NCI-H2029 treated with DMSO at 0.1 percent for 48 hours (cell line): ENCODE measurements at regions not wholly inside any gene's neighbourhood (a gene's known extent, or its start where the extent isn't known, plus 50 kb on each side); places are given as distances from the start of the nearest gene placed in this dataset.
"Not testable (repeated sequence)": the region's sequence is repeated elsewhere in the genome, so short reads cannot be mapped to it uniquely, and the experiment has no call there.

Experiments
- DNase-seq: peaks from one replicate; lab custom pipeline; 2025; lab: John Stamatoyannopoulos, UW

DNA sequence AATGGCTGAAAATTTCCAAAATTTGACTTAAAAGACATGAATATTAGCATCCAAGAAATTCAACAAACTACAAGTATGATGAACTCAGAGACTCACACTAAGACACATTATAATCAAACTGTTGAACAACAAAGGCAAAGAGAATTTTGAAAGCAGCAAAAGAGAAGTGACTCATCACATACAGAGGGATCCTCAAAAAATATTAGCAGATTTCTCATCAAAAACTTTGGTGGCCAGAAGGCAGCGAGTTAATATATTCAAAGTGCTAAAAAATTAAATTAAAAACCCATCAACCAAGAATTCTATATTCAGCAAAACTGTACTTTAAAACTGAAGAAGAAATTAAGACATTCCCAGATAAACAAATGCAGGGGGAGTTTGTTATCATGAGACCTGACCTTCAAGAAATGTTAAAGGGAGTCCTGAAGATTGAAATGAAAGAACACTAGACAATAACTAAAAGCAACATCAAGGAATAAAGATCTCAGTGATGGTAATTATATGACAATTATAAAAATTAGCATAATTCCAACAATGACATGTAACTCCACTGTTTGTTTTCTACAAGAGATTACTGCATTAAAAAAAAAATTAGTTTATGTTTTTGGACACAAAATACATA lies 150.0 kb downstream of the RNASET2 start:
- DNase-seq, result no peak

DNA sequence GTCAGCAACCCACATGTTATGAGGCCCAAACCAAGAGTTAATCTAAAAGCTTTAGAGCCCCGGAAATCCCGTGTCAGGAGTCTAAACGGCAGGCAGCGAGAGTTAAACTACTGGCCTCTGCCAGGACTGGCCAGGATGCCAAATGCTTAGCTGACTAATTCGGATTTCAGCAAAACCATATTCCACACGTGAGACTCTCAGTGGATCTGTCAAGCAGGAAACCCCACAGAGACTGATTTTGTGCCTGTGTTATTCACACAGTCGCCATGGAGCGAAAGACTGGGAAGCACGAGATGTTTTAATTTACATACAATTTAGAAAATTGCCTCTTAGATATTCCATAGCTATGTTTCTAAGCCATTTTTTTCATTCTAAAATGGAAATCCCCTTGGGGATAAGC lies 152.9 kb downstream of the RNASET2 start:
- DNase-seq, result no peak

DNA sequence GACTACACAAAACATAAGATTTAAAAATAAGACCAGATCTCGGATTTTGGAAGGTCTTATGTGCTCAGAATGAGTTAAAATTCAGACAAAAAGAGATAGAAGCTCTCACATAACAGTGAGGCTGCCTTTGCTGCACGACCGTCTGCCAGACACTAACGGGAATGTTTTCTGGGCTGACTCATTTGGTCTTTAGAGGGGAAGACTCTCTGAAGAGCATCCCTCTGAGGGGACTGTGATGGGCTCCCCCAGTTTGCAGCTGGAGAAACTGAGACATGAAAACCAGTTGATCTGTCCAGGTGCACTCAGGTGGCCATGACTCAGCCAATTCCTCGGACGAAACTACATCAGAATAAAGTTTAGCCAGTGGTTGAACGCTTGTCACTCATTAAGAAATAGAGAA lies 153.9 kb downstream of the RNASET2 start:
- DNase-seq, result no peak

DNA sequence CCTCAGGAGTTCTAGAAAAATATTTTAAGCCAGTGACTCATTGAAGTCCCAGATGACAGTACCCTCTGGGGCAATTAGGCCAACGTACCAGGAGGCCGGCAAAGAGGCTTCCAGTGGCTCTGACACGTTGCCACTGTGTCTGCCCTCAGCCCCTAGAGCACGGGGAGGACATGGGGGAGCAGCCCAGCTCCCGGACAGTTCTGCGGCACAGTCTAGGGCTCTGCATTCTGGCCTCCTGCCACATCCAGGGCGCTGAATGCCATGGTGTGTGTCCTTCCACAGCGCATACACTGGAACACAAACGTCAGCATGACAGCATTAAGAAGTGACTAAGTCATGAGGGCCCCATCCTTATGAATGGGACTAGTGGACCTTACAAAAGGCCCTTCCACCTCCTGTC lies 156.2 kb downstream of the RNASET2 start:
- DNase-seq, result no peak

DNA sequence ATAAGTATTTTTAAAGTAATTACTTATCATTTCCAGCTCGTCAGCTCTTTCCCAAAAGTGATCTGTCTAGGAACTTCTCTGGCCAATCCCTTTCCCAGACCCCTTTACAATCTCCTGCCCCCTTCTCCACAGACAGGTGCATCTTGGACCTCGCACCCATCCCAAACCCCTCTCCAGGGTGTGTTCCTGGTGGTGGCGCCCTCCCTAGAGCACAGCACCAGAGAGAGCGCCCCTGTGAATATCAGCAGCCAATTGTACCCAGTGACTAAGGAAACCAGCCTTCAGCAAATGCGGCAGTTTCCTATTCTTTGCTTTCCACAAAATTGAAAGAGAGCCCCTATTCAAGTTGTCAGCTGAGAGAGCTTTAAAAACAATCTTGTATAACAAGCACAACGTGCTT lies 157.7 kb downstream of the RNASET2 start:
- DNase-seq, result no peak

DNA sequence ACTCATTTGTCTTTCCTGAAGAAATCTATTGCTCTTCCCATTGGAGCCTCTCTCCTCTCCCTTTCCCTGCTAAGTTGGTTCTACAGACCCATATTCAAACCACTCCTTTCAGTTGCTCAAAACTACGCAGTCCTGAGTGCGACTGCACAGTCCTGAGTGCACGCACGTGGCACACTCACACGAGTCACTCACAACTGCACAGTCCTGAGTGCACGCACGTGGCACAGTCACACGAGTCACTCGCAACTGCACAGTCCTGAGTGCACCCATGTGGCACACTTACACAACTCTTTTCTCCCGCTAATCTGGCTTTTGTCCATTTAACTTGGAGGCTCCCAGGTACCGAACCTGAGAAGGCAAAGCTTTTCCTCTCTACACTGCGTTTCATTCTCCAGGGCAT lies 159.7 kb downstream of the RNASET2 start:
- DNase-seq, result no peak

DNA sequence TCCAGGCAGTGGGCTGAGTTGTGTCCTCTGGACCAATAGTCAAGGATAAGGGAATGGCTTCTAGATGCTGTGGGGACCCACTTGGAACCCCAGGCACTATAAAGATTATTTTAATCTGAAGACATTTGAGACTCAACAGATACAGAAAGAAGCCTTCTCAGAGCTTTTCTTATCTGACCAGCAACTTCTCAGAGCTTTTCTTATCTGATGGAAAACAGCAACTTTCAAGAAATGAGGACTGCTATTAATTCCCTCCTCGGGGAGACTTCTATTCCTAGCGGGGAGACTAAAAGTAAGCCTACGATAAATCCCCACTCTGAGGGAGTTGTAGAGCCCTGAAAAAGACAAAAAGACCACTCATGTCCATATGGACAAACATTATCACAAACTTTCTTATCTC lies 160.5 kb downstream of the RNASET2 start:
- DNase-seq, result no peak

DNA sequence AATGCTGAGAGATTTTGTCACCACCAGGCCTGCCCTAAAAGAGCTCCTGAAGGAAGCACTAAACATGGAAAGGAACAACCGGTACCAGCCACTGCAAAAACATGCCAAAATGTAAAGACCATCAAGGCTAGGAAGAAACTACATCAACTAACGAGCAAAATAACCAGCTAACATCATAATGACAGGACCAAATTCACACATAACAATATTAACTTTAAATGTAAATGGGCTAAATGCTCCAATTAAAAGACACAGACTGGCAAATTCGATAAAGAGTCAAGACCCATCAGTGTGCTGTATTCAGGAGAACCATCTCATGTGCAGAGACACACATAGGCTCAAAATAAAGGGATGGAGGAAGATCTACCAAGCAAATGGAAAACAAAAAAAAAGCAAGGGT lies 163.8 kb upstream of the RPS6KA2 start:
- DNase-seq, result not testable (repeated sequence)

DNA sequence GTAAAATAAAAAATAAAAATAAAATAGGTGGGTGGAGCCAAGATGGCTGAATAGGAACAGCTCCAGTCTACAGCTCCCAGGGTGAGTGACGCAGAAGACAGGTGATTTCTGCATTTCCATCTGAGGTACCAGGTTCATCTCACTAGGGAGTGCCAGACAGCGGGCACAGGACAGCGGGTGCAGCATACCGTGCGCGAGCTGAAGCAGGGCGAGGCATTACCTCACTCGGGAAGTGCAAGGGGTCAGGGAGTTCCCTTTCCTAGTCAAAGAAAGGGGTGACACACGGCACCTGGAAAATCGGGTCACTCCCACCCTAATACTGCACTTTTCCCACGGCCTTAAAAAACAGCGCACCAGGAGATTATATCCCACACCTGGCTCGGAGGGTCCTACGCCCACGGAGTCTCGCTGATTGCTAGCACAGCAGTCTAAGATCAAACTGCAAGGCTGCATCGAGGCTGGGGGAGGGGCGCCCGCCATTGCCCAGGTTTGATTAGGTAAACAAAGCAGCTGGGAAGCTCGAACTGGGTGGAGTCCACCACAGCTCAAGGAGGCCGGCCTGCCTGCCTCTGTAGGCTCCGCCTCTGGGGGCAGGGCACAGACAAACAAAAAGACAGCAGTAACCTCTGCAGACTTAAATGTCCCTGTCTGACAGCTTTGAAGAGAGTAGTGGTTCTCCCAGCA lies 161.9 kb upstream of the RPS6KA2 start:
- not testable (repeated sequence) for DNase-seq

DNA sequence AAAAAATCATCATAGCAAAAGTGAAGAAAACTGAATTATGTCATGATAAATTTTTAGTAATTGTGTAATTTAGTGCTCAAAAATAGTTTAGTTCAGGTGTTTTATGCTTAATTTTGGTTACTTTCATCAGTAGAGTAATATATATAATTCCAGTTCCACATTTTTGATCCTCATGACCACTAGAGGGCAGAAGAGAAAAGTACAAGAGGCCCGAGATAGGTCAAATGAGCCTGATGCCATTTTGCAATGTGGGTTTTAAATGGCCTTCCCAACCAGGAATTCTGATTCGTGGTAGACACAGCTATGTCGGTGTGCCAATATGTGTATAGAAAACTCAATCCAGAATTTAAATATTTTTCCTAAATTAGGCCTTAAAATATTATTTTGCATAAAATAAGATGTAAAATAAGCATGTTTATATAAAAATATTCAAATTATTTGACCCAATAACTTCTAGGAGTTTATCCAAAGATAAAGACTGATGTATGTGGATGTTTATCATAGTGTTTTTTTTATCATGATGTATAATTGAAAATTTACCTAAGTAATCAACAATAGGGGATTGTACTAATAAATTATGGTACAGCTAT lies 159.7 kb upstream of the RPS6KA2 start:
- DNase-seq, result peak; percentile 48

DNA sequence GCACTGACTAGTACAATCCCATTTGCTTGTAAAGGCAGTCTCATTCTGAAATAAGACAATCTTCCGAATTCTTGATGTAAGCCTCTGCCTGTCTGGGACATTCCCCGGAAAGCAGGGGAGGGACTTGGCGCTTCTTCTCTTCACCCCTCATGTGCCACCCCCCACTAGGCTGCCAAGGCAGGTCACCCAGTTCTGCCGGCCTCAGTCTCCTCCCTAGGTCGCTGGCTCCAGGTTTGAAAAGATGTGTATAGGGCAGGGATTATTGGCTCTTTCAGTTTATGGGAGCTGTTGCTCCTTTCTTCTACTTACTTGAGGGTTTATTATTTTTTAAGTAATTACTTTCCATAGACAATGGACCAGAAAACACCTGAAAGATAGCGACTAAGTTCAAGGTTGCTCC lies 158.1 kb upstream of the RPS6KA2 start:
- DNase-seq, result no peak

DNA sequence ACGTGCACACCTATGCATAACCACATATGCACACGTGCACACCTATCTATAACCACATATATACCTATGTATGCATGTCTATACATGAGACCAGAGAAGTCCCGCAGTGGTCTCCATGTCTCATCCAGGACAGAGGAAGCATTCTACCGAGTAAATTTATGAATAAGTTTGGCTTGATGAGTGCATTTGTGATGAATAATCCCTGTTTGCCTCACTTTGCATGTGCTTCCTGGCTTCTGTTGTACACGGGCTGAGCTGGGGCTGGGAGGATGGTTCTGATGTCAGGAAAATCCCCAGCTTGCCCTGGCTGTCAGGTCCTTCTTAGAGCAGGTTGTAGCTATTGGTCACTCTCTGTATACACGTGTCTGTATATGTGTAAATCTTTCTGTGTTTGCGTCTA lies 157.6 kb upstream of the RPS6KA2 start:
- no peak for DNase-seq

DNA sequence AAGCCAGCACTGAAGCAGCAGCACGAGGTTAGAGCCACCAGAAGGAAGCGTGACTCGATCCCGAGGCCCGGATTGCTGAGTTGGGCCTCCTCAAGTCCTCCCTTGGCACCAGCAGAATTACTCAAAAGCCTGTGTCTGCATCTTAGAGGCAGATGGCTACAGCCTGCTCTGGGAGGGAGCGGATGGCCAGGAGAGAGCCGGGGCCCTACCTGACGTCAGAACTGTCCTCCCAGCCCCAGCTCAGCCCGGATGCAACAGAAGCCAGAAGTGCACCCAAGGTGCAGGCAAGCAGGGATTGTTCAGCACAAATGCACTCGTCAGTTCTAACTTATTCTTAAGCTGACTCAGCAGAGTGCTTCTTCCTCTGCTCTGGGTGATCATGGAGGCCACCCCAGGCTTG lies 155.5 kb upstream of the RPS6KA2 start:
- no peak for DNase-seq

DNA sequence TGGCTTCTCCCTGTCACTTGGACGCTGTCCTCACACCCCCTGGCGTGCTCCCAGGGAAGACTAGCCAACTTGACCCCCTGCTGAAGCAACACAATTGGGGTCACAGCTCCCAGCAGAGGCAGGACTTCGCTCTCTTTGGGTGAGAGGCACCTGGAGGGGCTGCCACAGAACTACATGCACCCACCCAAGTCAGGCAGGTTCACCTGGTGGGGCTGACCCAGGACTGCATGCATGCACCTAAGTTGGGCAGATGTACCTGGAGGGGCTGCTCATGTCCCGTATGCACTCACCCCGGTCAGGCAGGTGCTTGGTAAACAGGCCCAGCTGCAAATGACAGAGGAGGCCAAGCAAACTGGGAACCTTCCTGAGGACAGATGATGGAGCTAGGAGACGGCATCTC lies 154.3 kb upstream of the RPS6KA2 start:
- no peak for DNase-seq

DNA sequence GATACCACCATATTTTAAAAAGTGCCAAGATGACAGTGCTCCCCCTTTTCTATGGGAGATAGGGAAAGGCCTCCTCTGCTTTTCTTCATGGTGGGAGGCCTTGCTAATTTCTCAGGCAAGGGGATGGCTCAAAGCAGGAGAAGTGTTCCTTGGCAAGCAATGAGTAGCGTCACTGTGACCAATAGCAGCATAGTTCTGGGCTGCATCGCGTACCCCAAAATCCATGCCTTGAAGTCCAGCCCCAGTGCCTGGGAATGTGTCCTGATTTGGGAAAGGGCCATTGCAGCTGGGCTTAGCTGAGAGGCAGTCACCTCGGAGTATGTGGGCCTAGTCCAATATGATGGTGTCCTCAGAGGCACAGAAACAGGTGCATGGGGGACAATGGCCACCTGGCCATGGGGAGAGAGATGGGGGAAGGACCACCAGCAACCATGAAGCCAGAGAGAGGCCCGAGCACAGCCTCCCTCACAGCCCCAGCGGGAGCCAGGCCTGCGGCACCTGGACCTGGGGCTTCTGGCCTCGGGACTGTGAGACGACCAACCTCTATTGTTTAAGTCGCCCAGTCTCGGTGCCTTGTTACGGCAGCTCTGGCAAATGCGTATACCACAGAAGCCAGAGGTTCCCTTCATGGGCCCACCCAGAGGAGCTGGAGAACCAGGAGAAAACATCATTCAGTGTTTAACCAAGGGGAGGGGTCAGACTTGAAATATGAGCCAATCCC lies 153.1 kb upstream of the RPS6KA2 start:
- no peak for DNase-seq

DNA sequence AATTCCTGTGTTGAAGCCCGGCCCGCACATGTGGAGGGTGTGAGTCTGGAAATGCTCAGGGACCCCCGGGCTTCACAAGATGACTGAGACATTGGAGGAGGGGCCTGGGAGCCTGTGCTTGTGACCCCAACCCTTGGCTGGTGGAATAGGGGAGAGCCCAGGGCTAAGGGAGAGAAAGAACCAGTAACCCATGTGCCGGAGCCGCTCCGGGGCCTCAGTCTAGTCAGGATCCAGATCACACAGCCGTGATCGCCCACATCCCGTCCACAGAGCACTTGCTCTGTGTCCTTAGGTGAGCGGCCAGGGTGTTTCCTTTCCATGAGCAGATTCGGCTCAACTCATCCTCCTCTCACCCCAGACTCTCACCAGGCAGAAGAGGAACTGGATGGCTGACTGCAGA lies 152.3 kb upstream of the RPS6KA2 start:
- DNase-seq, result no peak

DNA sequence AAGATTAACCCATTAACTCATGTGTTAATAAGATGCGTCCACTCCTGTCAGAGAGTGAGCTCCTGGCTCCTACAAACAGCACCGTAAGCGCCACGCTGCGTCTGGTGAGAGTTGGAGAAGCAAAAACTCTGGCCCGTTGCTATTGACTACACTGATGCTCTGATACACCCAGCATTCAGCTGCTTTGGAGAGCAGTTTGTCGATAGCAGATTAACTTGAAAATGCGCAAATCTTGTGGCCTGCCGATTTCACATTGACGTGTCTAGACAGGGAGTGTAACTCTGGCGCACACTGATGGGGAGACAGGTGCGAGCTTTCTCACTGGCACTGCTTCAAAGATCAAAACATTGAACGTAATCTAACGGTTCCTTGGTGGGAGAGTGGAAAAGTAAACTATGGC lies 151.7 kb upstream of the RPS6KA2 start:
- DNase-seq, result no peak

DNA sequence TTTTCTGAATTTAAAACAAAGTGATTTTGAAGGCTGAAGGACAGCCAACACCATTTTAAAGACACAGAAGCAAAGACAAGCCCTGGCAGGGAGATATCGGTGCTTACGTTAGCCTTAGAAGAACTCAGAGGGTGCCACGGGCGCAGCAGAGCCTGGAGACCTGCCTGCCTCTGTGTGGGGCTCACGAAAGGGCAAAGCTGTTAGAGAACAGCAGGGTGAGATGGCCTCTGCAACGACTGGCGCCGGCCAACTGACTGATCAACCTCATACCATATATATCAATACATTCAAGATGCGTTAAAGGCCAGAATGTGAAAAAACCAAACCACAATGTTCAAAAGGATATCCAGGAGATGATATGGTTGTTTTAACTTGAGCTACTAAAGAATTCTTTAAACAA lies 151.0 kb upstream of the RPS6KA2 start:
- no peak for DNase-seq

DNA sequence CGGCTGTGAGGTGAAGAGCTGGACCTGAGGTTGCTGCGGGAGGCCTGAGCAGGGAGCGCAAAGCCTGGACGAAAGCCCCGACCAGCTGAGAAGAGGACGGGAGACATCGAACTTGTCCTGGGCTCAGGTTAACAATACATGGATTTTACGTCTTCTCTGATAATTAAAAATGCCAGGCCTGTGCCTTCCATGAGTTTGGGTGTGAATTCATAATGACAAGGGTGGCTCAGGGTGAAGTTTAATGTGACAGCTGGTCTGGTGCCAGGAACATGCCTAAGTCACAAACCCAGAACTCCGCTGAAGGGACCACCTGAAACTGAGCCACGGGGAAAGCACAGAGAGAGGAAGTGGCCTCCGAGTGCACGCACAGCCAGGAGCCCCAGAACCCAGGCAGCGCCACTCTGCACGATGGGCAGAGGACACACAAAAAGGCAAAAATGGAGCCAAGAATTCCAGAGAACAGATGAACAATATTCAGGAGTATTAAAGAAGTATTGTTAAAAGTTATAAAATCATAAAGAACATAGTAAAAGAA lies 150.1 kb upstream of the RPS6KA2 start:
- DNase-seq, result no peak

DNA sequence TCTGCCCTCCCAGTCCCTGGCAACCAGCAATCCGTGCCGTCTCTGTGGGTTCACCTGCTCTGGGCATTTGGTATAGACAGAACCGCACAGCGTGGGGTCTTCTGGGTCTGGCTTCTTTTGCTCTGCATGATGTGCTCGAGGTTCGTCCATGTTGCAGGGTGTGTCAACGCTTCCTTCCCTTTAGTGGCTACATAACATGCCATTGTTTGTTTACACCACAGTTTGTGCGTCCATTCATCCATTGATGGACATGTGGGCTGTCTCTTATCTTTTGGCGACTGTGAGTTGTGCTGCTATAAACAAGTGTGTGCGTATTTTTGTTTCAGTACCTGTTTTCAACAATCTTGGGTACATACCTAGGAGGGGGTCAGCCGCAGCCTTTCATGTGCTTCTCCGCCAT lies 149.5 kb upstream of the RPS6KA2 start:
- DNase-seq, result no peak

DNA sequence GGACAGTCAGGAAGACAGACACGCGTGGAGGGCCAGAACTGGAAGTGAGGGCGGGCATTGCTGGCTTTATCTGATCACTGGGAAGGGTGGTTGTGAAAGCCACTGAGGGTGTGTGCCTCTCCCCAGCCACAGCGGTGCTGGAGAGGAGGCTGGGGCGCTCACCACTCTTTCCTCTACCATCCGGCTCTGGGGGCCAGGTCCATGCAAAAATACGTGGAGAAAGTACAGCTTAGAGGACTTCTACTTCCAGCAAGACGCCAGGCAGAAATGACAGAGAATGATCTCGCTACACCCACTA lies 148.8 kb upstream of the RPS6KA2 start:
- no peak for DNase-seq

DNA sequence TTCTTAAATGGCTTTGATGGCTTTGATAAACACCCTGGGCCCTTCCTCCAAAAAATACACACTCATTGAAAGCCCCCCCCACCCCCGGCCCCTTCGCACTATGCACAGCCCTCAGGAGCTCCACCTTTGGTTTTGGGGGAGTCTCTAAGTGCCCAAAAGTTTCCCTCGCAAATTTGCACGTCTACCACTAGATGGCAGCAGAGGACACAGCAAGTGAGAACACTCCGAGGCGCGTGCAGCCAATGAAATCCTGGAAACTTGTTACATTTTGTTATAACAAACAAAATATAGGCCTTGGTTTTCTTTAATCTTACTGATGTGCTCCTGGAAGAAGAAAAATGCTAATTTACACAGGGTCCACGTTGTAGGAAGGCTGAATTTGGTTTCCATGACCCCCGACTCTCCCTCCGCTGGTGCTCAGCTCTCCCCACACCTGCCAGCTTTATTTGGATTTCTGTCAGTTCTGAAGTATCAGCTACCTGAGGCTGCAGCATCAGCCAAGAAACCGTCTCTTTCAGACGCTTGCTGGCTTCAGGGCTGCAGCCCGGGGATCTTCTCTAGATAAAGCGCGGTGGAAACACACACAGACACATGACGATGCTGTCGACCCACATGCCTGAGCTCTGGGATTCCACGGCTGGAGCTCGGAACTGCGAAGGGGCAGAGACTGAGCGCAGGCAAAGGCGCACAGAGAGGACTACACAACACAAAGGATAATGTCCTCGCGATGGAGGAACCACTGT lies 148.3 kb upstream of the RPS6KA2 start:
- peak; percentile 13 for DNase-seq
